Stomach (tissue), 8 donors: ENCODE measurements at regions not wholly inside any gene's neighbourhood (a gene's known extent, or its start where the extent isn't known, plus 50 kb on each side); places are given as distances from the start of the nearest gene placed in this dataset.

ENCODE experiments used
- DNase-seq, 2 donors: peaks; one replicate each; pipeline versions ENCODE4 v3.0.0 to v3.0.0-alpha.2; 2013 to 2019
- H3K27ac ChIP-seq, 5 donors: fragments of 200-600 bp in 4 of 5; sonication (generic) in 4 of 5; one replicate each; pipeline ENCODE4 v1.5.1; 2013 to 2019; ENCODE audit warnings: mild to moderate bottlenecking in 1 of 5, moderate library complexity in 1 of 5
- H3K27me3 ChIP-seq, 3 donors: fragments of 200-600 bp; sonication (generic); one replicate each; pipeline ENCODE4 v1.5.1; 2017 to 2019; ENCODE audit warnings: mixed run types in 1 of 3
- H3K36me3 ChIP-seq, 4 donors: fragments of 200-600 bp; sonication (generic); 1 replicate in 3 of 4; 2 replicates in 1 of 4; pipeline ENCODE4 v1.5.1; 2016 to 2019
- H3K4me1 ChIP-seq, 4 donors: fragments of 200-600 bp; sonication (generic); one replicate each; pipeline ENCODE4 v1.5.1; 2016 to 2019
- H3K4me3 ChIP-seq, 4 donors: fragments of 200-600 bp; sonication (generic) in 3 of 4; one replicate each; pipeline ENCODE4 v1.5.1; 2016 to 2019; ENCODE audit warnings: mild to moderate bottlenecking in 1 of 4
- H3K9me3 ChIP-seq, 4 donors: fragments of 200-600 bp; sonication (generic); one replicate each; pipeline ENCODE4 v1.5.1; 2016 to 2019
- CTCF ChIP-seq, 7 experiments: fragments of 450-650 bp in 4 of 7; fragments of 200-600 bp in 3 of 7; sonication (generic) in 3 of 7; IDR thresholded peaks; one replicate each; pipeline ENCODE4 v1.5.1; 2016 to 2019; ENCODE audit warnings: antibody characterized with exemption in 7 of 7, control low read depth in 2 of 7, mild to moderate bottlenecking in 1 of 7
- EP300 ChIP-seq: sonication (generic); formaldehyde crosslinking; IDR thresholded peaks from one replicate; pipeline ENCODE4 v1.6.1; 2017; ENCODE audit warnings: antibody characterized with exemption
- POLR2A ChIP-seq, 4 donors: fragments of 450-650 bp; IDR thresholded peaks; one replicate each; pipeline ENCODE4 v1.6.1; 2016; ENCODE audit warnings: antibody characterized with exemption in 4 of 4, control low read depth in 2 of 4, mild to moderate bottlenecking in 1 of 4, moderate library complexity in 1 of 4
- POLR2AphosphoS5 ChIP-seq, 3 donors: sonication (generic); formaldehyde crosslinking; IDR thresholded peaks; one replicate each; pipeline ENCODE4 v1.6.1; 2016; ENCODE audit warnings: antibody characterized with exemption in 3 of 3
- WGBS, 5 donors: extraction: QIAGEN DNeasy Blood & Tissue Kit in 3 of 5; methylation state at CpG; one replicate each; pipeline versions ENCODE4 v1.1.5 to v1.1.7; 2013 to 2018; 5-methylcytosine and 5-hydroxymethylcytosine counted together
- intact Hi-C: fragments of 100-400 bp; cut with DNase I; formaldehyde crosslinking; loops from one replicate; pipeline ENCODE4 v1.15.1; 2023; ENCODE audit warnings: low total_unique reads
- donor health status: healthy with polysubstance abuse.
- donor health status: Bipolar disorder and iron deficiency.
- donor health status: healthy.

- H3K9me3 ChIP-seq: no peaks in the 10 kb centered on the region
- H3K36me3 ChIP-seq: no peaks in the 10 kb centered on the region
- H3K4me1 ChIP-seq: peaks cover 0 to 4% (median 0%) of the 10 kb centered on the region in 4 donors
- H3K27ac ChIP-seq: no peak overlapping the region
- no peak for DNase-seq
- WGBS, 5 donors: 54 to 65% (median 57%) methylated on average over 3 of the region's 3 CpGs
- H3K27me3 ChIP-seq: no peaks in the 10 kb centered on the region
- intact Hi-C loops: no loop called here
- TF ChIP-seq POLR2A (IDR thresholded peaks at IDR 0.05): no peak
- TF ChIP-seq CTCF (IDR thresholded peaks at IDR 0.05): no peak
- TF ChIP-seq POLR2AphosphoS5 (IDR thresholded peaks at IDR 0.05): no peak
- TF ChIP-seq EP300: no peak
- H3K4me3 ChIP-seq: no peak overlapping the region
These were observed 373.4 kb downstream of the LMX1A start for GRCh38 chr1:164983023-164983650.

- H3K27me3 ChIP-seq: no peaks in the 10 kb centered on the region
- 7 to 33% (median 14%) methylated on average over 1 of the region's 1 CpG for WGBS, 5 donors
- DNase-seq: no peak
- no peak for TF ChIP-seq EP300
- TF ChIP-seq POLR2A (IDR thresholded peaks at IDR 0.05): no peak
- no peaks in the 10 kb centered on the region for H3K36me3 ChIP-seq
- no peak overlapping the region for H3K27ac ChIP-seq
- intact Hi-C loops: no loop called here
- peaks cover 0 to 4% (median 0%) of the 10 kb centered on the region in 4 donors for H3K4me1 ChIP-seq
- H3K4me3 ChIP-seq: no peak overlapping the region
- no peaks in the 10 kb centered on the region for H3K9me3 ChIP-seq
These were observed 374.0 kb downstream of the LMX1A start for GRCh38 chr1:164982545-164982944.

- WGBS, 5 donors: 71 to 82% (median 77%) methylated on average over 3 of the region's 3 CpGs
- DNase-seq: no peak
- H3K27me3 ChIP-seq: no peaks in the 10 kb centered on the region
- TF ChIP-seq EP300: no peak
- no peak for TF ChIP-seq POLR2A (IDR thresholded peaks at IDR 0.05)
- no peak for TF ChIP-seq POLR2AphosphoS5 (IDR thresholded peaks at IDR 0.05)
- no peak for TF ChIP-seq CTCF (IDR thresholded peaks at IDR 0.05)
- H3K4me3 ChIP-seq: no peak overlapping the region
- intact Hi-C loops: no loop called here
- H3K4me1 ChIP-seq: peaks cover 0 to 2% (median 0%) of the 10 kb centered on the region in 4 donors
- no peaks in the 10 kb centered on the region for H3K36me3 ChIP-seq
- H3K27ac ChIP-seq: no peak overlapping the region
- no peaks in the 10 kb centered on the region for H3K9me3 ChIP-seq
These were observed 379.0 kb downstream of the LMX1A start for GRCh38 chr1:164977561-164977960.

GRCh38 chr1:164971921-164972415 lies 384.5 kb downstream of the LMX1A start:
- Histone ChIP-seq H3K36me3 (no peaks in the 10 kb centered on the region), H3K4me1 (no peaks in the 10 kb centered on the region), H3K4me3 (no peak overlapping the region), H3K27ac (no peak overlapping the region), H3K27me3 (no peaks in the 10 kb centered on the region), H3K9me3 (no peaks in the 10 kb centered on the region)
- no peak for DNase-seq
- TF ChIP-seq EP300 (no peak), POLR2AphosphoS5 (IDR thresholded peaks at IDR 0.05) (no peak), CTCF (IDR thresholded peaks at IDR 0.05) (no peak)
- WGBS, 5 donors: 82 to 86% (median 82%) methylated on average over 6 of the region's 6 CpGs
- intact Hi-C loops: no loop called here

GRCh38 chr1:164971391-164971790 lies 385.1 kb downstream of the LMX1A start:
- no peaks in the 10 kb centered on the region for H3K9me3 ChIP-seq
- TF ChIP-seq EP300 (no peak), POLR2AphosphoS5 (IDR thresholded peaks at IDR 0.05) (no peak)
- intact Hi-C loops: no loop called here
- no peaks in the 10 kb centered on the region for H3K36me3 ChIP-seq
- no peaks in the 10 kb centered on the region for H3K4me1 ChIP-seq
- no peak overlapping the region for H3K27ac ChIP-seq
- H3K27me3 ChIP-seq: no peaks in the 10 kb centered on the region
- H3K4me3 ChIP-seq: no peak overlapping the region
- WGBS, 5 donors: 85 to 90% (median 89%) methylated on average over 5 of the region's 5 CpGs
- no peak for DNase-seq
